Activated effector memory CD4-positive, alpha-beta T cell treated with Interleukin-2 at 50 U/mL for 16 hours (primary cell): ENCODE measurements at regions not wholly inside any gene's neighbourhood (a gene's known extent, or its start where the extent isn't known, plus 50 kb on each side); places are given as distances from the start of the nearest gene placed in this dataset.
"Not testable (repeated sequence)": the region's sequence is repeated elsewhere in the genome, so short reads cannot be mapped to it uniquely, and the experiment has no call there.

ENCODE experiments used
- DNase-seq: peaks from one replicate; pipeline ENCODE4 v3.0.0-alpha.2; 2020

DNA sequence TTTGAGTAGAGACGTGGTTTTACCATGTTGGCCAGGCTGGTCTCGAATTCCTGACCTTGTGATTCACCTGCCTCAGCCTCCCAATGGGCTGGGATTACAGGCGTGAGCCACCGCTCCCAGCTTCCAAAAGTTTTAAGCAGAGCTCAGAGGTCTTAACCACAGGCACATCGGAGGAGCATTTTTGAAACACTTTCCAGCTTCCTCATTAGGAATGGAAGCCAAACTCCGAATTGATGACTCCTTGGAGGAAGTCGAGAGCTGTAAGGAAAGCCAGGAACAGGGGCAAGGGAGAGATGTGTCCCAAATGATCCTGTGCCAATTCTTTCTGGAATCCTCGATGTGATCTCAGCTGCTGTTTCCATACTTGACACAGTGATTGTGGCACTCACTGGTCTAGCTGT, 56.2 kb upstream of the CCZ1B start:
- DNase-seq, result not testable (repeated sequence)

DNA sequence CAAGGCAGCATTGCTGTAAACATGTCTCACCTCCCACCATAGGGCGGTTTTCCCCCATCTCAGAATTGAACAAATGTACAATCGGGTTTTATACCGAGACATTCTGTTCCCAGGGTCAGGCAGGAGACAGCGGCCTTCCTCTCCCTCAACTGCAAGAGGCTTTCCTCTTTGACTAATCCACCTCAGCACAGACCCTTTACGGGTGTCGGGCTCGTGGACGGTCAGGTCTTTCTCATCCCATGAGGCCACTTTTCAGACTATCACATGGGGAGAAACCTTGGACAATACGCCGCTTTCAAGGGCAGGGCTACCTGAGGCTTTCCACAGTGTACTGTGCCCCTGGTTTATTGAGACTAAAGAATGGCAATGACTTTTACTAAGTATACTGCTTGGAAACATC, 57.7 kb upstream of the CCZ1B start:
- not testable (repeated sequence) for DNase-seq

DNA sequence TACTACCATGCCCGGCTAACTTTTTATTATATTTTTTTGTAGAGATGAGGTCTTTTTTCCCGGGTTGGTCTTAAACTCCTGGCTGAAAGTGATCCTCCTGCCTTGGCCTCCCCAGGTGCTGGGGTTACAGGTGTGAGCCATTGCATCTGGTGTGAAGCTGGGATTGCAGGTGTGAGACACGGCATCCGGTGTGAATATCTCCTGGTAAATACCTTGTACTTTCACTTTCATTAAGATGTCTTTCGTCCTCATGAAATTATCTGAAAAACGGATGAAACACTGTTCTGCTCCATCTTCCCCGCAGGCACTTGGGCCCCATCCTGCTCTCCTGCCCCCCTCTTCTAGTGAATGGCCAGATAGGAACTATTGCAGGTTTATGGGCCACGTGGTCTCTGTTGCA, 60.1 kb upstream of the CCZ1B start:
- DNase-seq, result no peak

- not testable (repeated sequence) for DNase-seq
These were observed 62.4 kb upstream of the CCZ1B start for GRCh38 chr7:6888267-6889045.

GRCh38 chr7:6889252-6889812, 63.3 kb upstream of the CCZ1B start:
- no peak for DNase-seq

GRCh38 chr7:6902097-6902518, 76.0 kb upstream of the CCZ1B start:
- not testable (repeated sequence) for DNase-seq

- not testable (repeated sequence) for DNase-seq
These were observed 77.2 kb upstream of the CCZ1B start for GRCh38 chr7:6903289-6903688.

DNA sequence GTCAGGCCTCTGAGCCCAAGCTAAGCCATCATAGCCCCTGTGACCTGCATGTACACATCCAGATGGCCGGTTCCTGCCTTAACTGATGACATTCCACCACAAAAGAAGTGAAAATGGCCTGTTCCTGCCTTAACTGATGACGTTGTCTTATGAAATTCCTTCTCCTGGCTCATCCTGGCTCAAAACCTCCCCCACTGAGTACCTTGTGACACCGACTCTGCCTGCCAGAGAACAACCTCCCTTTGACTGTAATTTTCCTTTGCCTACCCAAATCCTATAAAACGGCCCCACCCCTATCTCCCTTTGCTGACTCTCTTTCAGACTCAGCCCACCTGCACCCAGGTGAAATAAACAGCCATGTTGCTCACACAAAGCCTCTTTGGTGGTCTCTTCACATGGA, 77.7 kb upstream of the CCZ1B start:
- DNase-seq, result not testable (repeated sequence)

DNA sequence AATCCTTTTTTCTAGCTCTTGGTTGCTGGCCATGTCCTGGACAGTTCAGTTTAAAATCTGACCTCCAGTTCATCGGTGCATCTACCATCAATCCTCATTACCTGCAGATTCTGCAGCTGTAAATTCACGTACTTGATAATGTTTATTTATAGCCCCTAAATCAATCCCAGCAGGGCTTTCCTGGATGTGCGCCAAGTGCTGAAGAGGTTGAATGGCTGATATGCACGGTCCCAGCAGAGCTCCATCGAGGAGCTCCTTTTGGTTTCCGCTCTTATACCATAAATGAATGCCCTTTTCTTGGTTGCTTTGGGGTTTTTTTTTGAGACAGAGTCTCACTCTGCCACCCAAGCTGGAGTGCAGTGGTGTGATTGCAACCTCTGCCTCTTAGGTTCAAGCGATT, 91.2 kb upstream of the CCZ1B start:
- no peak for DNase-seq

- DNase-seq, result not testable (repeated sequence)
These were observed 93.1 kb upstream of the CCZ1B start for GRCh38 chr7:6919169-6919568.

- not testable (repeated sequence) for DNase-seq
These were observed 98.4 kb upstream of the CCZ1B start for GRCh38 chr7:6924523-6924922.

DNA sequence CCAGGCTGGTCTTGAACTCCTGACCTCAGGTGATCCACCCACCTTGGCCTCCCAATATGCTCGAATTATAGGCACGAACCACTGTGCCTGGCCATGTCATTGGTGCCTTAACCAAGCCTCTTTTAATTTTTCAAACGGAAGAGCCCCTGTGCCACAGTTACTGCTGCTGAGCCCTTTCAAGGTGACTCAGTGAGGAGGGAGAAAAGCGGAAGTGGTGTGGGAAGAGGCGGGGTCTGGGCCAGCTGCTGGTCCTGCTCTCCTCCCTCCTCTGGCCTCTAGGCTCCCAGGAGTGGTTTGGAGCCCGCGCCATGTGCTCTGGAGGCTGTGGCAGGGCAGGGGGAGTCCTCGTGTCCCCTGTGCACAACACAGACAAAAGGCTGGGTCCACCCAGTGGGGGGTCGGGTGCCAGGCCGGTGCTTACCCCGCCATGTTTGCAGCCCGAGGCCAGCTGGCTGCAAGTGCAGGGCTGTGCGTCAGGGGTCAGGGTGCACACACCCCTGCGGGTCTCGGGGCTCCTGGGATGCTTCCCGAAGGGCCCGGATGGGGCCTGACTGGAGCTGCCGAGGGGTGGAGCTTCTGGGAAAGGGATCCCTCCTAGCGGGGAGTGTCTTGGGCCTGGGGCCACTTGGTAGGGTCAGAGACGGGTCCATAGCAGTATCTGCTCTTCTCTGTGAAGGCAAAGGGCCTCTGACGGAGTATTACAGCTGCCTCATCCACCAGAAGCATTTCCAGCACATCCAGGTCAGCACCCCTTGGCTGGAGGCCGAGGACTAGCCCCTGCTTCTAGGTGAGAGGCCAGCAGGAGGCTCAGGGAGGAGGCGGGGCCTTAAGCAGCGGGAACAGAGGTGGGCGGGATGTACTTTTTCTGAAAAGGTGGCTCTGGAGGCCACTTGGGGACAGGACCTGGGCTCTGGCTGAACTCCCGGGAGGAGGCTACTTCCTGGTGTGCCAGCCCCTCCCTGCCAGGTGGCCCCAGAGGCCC, 100.4 kb upstream of the CCZ1B start:
- DNase-seq, result not testable (repeated sequence)

DNA sequence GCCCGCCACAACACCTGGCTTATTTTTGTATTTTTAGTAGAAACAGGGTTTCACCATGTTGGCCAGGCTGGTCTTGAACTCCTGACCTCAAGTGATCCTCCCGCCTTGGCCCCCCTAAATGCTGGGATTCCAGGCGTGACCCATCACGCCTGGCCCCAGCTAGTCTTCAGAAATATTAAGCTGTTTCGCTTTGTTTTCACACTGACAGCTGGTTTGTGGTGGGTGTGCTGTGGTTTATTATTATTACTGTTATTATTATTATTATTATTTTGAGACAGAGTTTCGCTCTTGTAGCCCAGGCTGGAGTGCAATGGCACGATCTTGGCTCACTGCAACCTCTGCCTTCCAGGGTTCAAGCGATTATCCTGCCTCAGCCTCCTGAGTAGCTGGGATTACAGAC, 101.6 kb upstream of the CCZ1B start:
- not testable (repeated sequence) for DNase-seq

GRCh38 chr7:6929588-6929987, 103.5 kb upstream of the CCZ1B start:
- DNase-seq, result not testable (repeated sequence)

DNA sequence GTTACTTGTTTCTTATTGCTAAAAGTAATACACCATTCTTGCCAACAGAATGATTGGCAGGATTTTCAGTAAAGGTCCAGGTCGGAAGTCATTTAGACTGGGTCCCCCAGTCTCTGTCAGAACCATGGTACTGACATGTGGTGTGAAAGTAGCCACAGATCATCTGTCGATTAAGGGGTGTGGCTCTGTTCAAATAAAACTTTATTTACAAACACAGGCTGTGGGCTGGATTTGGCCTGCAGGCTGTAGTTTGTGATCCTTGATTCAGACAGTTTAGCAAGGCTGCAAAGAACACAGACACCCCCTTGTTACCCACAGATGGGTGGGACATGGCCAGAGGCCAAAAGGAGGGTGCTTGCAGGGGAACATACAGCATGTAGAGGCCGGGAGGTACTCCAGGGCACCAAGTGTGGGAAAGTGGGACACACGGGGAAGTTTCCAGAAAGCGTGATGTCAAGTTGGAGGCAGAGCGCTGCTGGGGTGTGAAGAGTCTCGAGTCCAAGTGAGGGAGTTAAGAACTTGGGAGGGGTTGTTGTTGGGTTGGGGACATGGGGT, 104.1 kb upstream of the CCZ1B start:
- DNase-seq, result not testable (repeated sequence)

GRCh38 chr7:6930787-6931186, 104.7 kb upstream of the CCZ1B start:
- peak; percentile 20 for DNase-seq

GRCh38 chr7:6931456-6931855, 105.4 kb upstream of the CCZ1B start:
- DNase-seq, result not testable (repeated sequence)

DNA sequence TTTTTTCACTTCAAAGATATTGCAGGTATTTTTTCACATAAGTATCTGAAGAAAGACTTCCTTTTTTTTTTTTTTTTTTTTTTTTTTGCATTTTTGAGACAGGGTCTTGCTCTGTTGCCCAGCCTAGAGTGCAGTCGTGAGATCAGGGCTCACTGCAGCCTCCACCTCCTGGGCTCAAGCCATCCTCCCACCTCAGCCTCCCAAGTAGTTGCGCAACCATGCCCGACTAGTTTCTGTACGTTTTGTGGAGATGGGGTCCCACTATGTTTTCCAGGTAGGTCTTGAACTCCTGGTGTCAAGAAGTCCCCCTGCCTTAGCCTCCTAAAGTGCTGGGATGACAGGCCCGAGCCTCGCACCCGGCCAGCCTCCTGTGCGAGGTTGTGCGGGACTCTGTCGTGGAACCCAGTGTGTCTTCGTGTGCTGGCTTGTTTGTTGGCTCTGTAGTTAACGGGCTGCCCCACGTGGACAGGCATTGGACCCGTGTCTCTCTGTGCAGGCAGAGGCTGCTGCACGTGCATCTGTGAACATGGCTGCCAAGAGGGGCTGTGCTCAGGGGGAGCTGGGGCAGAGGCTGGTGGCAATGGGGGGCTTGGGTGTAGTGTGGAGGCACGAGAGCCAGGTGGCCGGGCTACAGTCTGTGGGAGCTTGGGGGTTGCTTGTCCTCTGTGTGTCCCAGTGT, 108.0 kb upstream of the CCZ1B start:
- DNase-seq, result not testable (repeated sequence)

- DNase-seq, result no peak
These were observed 108.9 kb upstream of the CCZ1B start for GRCh38 chr7:6934981-6935380.

GRCh38 chr7:6936626-6937025, 110.6 kb upstream of the CCZ1B start:
- not testable (repeated sequence) for DNase-seq

DNA sequence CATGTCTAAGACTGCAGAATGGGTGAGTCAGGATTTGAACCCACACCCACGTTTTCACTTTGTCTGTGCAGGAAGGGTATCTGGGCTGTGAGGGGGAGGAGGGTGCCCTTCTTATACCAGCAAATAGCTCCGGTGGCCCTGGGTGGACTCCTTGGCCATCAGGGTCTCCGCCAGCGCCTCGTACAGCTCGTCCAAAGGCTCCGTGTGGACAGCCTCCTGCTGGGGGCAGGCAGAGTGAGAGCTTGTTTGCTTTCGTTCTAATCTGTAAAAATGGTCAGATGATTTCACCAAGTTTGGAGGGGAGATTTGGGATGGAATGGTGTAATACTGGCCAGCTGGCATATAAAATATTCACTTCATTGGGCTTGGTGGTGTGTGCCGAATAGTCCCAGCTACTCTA, 111.7 kb upstream of the CCZ1B start:
- DNase-seq, result not testable (repeated sequence)

DNA sequence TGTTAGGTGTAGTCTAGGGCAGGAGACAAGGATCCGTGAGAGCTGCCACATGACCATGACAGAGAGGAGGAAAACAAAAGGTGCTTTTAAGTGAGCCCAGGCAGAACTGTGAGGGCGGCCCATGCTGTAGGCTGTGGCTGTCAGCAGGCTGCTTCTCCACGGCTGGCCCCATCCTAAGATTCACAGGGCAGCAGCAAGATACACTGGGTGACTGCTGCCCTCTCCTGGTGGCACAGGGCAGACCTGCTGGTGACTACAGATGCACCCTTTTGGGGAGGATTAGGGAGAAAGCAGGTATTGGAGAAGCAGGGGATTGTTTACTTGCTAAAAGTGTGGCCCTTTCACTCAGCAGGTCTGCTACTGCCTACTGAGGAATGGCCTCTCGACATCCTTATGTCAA, 112.2 kb upstream of the CCZ1B start:
- not testable (repeated sequence) for DNase-seq
